Endothelial cell of umbilical vein (primary cell): ENCODE measurements at regions not wholly inside any gene's neighbourhood (a gene's known extent, or its start where the extent isn't known, plus 50 kb on each side); places are given as distances from the start of the nearest gene placed in this dataset.

Experiments
- BruUV-seq: library from RNA; stranded (reverse); fragments of 400-500 nt; replicated peaks from 2 replicates; lab custom pipeline; 2021; lab: Mats Ljungman, UMichigan
- CTCF ChIA-PET: fragments of 300-600, 350-600 bp; sonication (Branson Sonifier 250); formaldehyde crosslinking; loops from one replicate; lab custom pipeline; 2021; ENCODE audit warnings: antibody characterized with exemption, inconsistent platforms; lab: Charles Lee
- POLR2A ChIA-PET: fragments of 300-600, 350-600 bp; sonication (Branson Sonifier 250); formaldehyde crosslinking; loops from one replicate; lab custom pipeline; 2021; ENCODE audit warnings: antibody characterized with exemption, inconsistent platforms; lab: Charles Lee
- DNase-seq: peaks from one replicate; pipeline ENCODE4 v3.0.0-alpha.2; 2011; ENCODE audit warnings: low read depth, low spot score
- FAIRE-seq: peaks from 2 replicates; lab custom pipeline; 2011; peaks lifted over from hg19 to GRCh38; lab: Jason Lieb, UNC
- H2AFZ ChIP-seq: 2 replicates; pipeline ENCODE4 v1.6.0; 2012; ENCODE audit warnings: low read depth, low read length, control low read depth, inconsistent platforms
- H3K27ac ChIP-seq: 2 replicates; pipeline ENCODE4 v1.5.1; 2011; ENCODE audit warnings: low read depth, mild to moderate bottlenecking, control low read depth, low read length, moderate library complexity; ENCODE audit not compliant: insufficient read depth
- H3K27me3 ChIP-seq, 2 experiments: 2 replicates each; pipeline versions ENCODE4 v1.6.0 to v1.6.1; 2011; ENCODE audit warnings: low read length in 2 of 2, mixed read lengths in 1 of 2; ENCODE audit not compliant: control insufficient read depth in 2 of 2, insufficient read depth in 2 of 2
- H3K36me3 ChIP-seq, 2 experiments: 2 replicates in 1 of 2; 3 replicates in 1 of 2; pipeline ENCODE4 v1.5.1; 2011; ENCODE audit warnings: low read length in 2 of 2, mild to moderate bottlenecking in 1 of 2, moderate library complexity in 1 of 2; ENCODE audit not compliant: control insufficient read depth in 2 of 2, insufficient read depth in 2 of 2; ENCODE audit errors: extremely low read depth in 1 of 2
- H3K4me1 ChIP-seq: 3 replicates; pipeline ENCODE4 v1.5.1; 2011; ENCODE audit warnings: mild to moderate bottlenecking, low read length; ENCODE audit not compliant: control insufficient read depth, insufficient read depth; ENCODE audit errors: extremely low read depth
- H3K4me2 ChIP-seq: 2 replicates; pipeline ENCODE4 v1.6.1; 2011; ENCODE audit warnings: low read length, control low read depth, mixed read lengths; ENCODE audit not compliant: insufficient read depth
- H3K4me3 ChIP-seq, 3 experiments: fragments of 200-600 bp in 1 of 3; sonication (generic), shearing (Covaris generic) in 1 of 3; replicated peaks in 1 of 3; 2 replicates each; pipeline ENCODE4 v1.5.1; 2011 to 2016; ENCODE audit warnings: control low read depth in 3 of 3, low read length in 3 of 3, mild to moderate bottlenecking in 2 of 3, inconsistent platforms in 1 of 3, low read depth in 1 of 3, moderate library complexity in 1 of 3; ENCODE audit not compliant: insufficient read depth in 1 of 3
- H3K79me2 ChIP-seq: 2 replicates; pipeline ENCODE4 v1.6.0; 2012; ENCODE audit warnings: low read length, inconsistent platforms; ENCODE audit not compliant: control insufficient read depth, insufficient read depth
- H3K9ac ChIP-seq: replicated peaks from 2 replicates; pipeline ENCODE3; 2011; ENCODE audit warnings: low read length, control low read depth; ENCODE audit not compliant: insufficient read depth; ENCODE audit errors: extremely low read depth
- H3K9me1 ChIP-seq: replicated peaks from 3 replicates; pipeline ENCODE4 v1.6.0; 2011; ENCODE audit warnings: mild to moderate bottlenecking, low read length; ENCODE audit not compliant: control insufficient read depth, insufficient read depth; ENCODE audit errors: extremely low read depth
- H3K9me3 ChIP-seq: replicated peaks from 2 replicates; pipeline ENCODE4 v1.5.1; 2012; ENCODE audit warnings: low read length, inconsistent platforms; ENCODE audit not compliant: control insufficient read depth, insufficient read depth
- H4K20me1 ChIP-seq: replicated peaks from 2 replicates; pipeline ENCODE3; 2011; ENCODE audit warnings: mild to moderate bottlenecking, low read length; ENCODE audit not compliant: control insufficient read depth, insufficient read depth; ENCODE audit errors: extremely low read depth
- EZH2 ChIP-seq: IDR thresholded peaks from 2 replicates; pipeline ENCODE4 v1.6.1; 2012; ENCODE audit warnings: borderline replicate concordance, low read depth, mild to moderate bottlenecking, moderate library complexity, low read length, inconsistent platforms; ENCODE audit not compliant: severe bottlenecking
- FOS ChIP-seq: IDR thresholded peaks from 2 replicates; pipeline ENCODE4 v1.6.1; 2011; ENCODE audit warnings: mild to moderate bottlenecking, low read length, moderate library complexity, borderline replicate concordance; ENCODE audit not compliant: insufficient read depth
- GATA2 ChIP-seq: IDR thresholded peaks from 2 replicates; pipeline ENCODE4 v1.7.0; 2011; ENCODE audit warnings: low read depth, mild to moderate bottlenecking, moderate library complexity, mixed read lengths, low read length; ENCODE audit not compliant: insufficient read length, insufficient read depth
- JUN ChIP-seq: IDR thresholded peaks from 2 replicates; pipeline ENCODE4 v1.6.1; 2011; ENCODE audit warnings: borderline replicate concordance, low read depth; ENCODE audit not compliant: insufficient read length, insufficient read depth
- MYC ChIP-seq: IDR thresholded peaks from one replicate; pipeline ENCODE4 v1.6.1; 2011; ENCODE audit warnings: mild to moderate bottlenecking, low read depth, low read length
- POLR2A ChIP-seq: IDR thresholded peaks from 2 replicates; pipeline ENCODE4 v1.6.1; 2012; ENCODE audit warnings: low read depth, mild to moderate bottlenecking, control low read depth, low read length
- POLR2AphosphoS5 ChIP-seq: IDR thresholded peaks from 2 replicates; pipeline ENCODE4 v1.6.1; 2012; ENCODE audit warnings: low read depth, mild to moderate bottlenecking, control low read depth, low read length, moderate library complexity; ENCODE audit not compliant: insufficient read depth
- dilution Hi-C: fragments of 300-500 bp; cut with MboI; formaldehyde crosslinking; loops from one replicate; pipeline ENCODE4 v1.15.0; 2019; ENCODE audit warnings: low sequenced_read_pairs; ENCODE audit not compliant: extremely low pct_ligation_motif_present
- intact Hi-C: fragments of 100-400 bp; cut with micrococcal nuclease; formaldehyde crosslinking; loops from one replicate; pipeline ENCODE4 v1.10.0; 2022
- TF ChIP-seq, protein P1 (sequence below), 2 donors: IDR thresholded peaks; 1 replicate in 1 of 2; 2 replicates in 1 of 2; pipeline ENCODE4 v1.5.1; 2011; ENCODE audit warnings: low read length in 2 of 2, mild to moderate bottlenecking in 2 of 2, moderate library complexity in 2 of 2, control low read depth in 1 of 2, inconsistent platforms in 1 of 2, low read depth in 1 of 2; ENCODE audit not compliant: insufficient read depth in 1 of 2; ENCODE audit errors: extremely low read depth in 1 of 2
- TF ChIP-seq, protein P2 (sequence below): IDR thresholded peaks from 2 replicates; pipeline ENCODE4 v1.6.1; 2011; ENCODE audit not compliant: insufficient read depth, insufficient read length

DNA sequence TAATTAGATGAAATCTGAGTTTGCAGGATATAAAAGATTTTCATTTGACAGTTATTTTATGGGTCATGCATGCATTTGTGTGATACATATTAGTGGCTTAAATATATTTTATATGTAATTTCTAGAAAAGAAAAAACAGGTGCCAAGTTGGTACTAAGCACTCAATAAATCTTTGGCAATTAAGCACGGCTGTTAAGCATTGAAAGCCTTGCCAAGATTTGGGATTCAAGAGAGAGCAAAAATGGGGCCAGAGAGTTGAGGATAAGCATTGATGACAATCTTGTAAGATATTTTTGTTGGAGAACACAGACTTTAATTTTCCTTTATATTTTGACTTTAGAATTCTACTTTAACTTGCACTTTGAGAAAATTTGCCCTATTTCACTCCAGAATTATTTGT, 249.8 kb upstream of the MAD2L1 start:
- FAIRE-seq (no peak), DNase-seq (no peak)
- no peaks in the 10 kb centered on the region for H3K79me2 ChIP-seq
- no peaks in the 10 kb centered on the region for H4K20me1 ChIP-seq
- H3K9me1 ChIP-seq, result no peaks in the 10 kb centered on the region
- H3K4me1 ChIP-seq, result no peaks in the 10 kb centered on the region
- H2AFZ ChIP-seq, result no peak overlapping the region
- TF ChIP-seq POLR2A (no peak), EZH2 (no peak), GATA2 (no peak), JUN (no peak), MYC (no peak), FOS (no peak), POLR2AphosphoS5 (no peak)
- TF ChIP-seq, protein P1, sequence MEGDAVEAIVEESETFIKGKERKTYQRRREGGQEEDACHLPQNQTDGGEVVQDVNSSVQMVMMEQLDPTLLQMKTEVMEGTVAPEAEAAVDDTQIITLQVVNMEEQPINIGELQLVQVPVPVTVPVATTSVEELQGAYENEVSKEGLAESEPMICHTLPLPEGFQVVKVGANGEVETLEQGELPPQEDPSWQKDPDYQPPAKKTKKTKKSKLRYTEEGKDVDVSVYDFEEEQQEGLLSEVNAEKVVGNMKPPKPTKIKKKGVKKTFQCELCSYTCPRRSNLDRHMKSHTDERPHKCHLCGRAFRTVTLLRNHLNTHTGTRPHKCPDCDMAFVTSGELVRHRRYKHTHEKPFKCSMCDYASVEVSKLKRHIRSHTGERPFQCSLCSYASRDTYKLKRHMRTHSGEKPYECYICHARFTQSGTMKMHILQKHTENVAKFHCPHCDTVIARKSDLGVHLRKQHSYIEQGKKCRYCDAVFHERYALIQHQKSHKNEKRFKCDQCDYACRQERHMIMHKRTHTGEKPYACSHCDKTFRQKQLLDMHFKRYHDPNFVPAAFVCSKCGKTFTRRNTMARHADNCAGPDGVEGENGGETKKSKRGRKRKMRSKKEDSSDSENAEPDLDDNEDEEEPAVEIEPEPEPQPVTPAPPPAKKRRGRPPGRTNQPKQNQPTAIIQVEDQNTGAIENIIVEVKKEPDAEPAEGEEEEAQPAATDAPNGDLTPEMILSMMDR (IDR thresholded peaks at IDR 0.05; ENCODE audit: extremely low read depth in 1 of 2, insufficient read depth in 1 of 2, low read depth in 1 of 2, low read length in 2 of 2), result no peak
- TF ChIP-seq, protein P2, sequence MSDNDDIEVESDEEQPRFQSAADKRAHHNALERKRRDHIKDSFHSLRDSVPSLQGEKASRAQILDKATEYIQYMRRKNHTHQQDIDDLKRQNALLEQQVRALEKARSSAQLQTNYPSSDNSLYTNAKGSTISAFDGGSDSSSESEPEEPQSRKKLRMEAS, result no peak
- no peak overlapping the region for H3K4me2 ChIP-seq
- H3K36me3 ChIP-seq, result no peaks in the 10 kb centered on the region
- no TSS peak for BruUV-seq
- CTCF ChIA-PET, result no interaction called here
- H3K27ac ChIP-seq, result no peak overlapping the region
- H3K9me3 ChIP-seq, result no peaks in the 10 kb centered on the region
- H3K4me3 ChIP-seq, result no peak overlapping the region
- no peaks in the 10 kb centered on the region for H3K27me3 ChIP-seq
- POLR2A ChIA-PET, result no interaction called here
- H3K9ac ChIP-seq, result no peak overlapping the region
- intact Hi-C loops (loop anchor here (2.0 kb wide), 1 partner anchor 16 kb away; no protein-coding TSS in a partner anchor), dilution Hi-C loops (no loop called here)
